IMR-90 (cell line): ENCODE measurements at regions not wholly inside any gene's neighbourhood (a gene's known extent, or its start where the extent isn't known, plus 50 kb on each side); places are given as distances from the start of the nearest gene placed in this dataset.
"Not testable (repeated sequence)": the region's sequence is repeated elsewhere in the genome, so short reads cannot be mapped to it uniquely, and the experiment has no call there.

Experiments
- BHLHE40 ChIP-seq: fragments of 150-350 bp; IDR thresholded peaks from 2 replicates; pipeline ENCODE4 v1.6.1; 2016; ENCODE audit warnings: mild to moderate bottlenecking, low read depth, low read length
- CEBPB ChIP-seq: IDR thresholded peaks from 2 replicates; pipeline ENCODE4 v1.6.1; 2012; ENCODE audit warnings: low read depth, low read length, improper control_type of control experiment
- CTCF ChIP-seq: conservative IDR thresholded peaks from 2 replicates; pipeline ENCODE4 v1.5.1; 2012; ENCODE audit warnings: mild to moderate bottlenecking, low read depth, low read length, improper control_type of control experiment
- ELK1 ChIP-seq: fragments of 150-350 bp; IDR thresholded peaks from 2 replicates; pipeline ENCODE4 v1.6.1; 2016; ENCODE audit warnings: low read depth, mild to moderate bottlenecking, low read length, moderate library complexity, borderline replicate concordance
- MAZ ChIP-seq: IDR thresholded peaks from 2 replicates; pipeline ENCODE4 v1.6.1; 2012; ENCODE audit warnings: low read depth, mild to moderate bottlenecking, low read length, improper control_type of control experiment, moderate library complexity, borderline replicate concordance
- POLR2A ChIP-seq: IDR thresholded peaks from 2 replicates; pipeline ENCODE4 v1.6.1; 2012; ENCODE audit warnings: mild to moderate bottlenecking, low read depth, low read length
- USF2 ChIP-seq: fragments of 150-350 bp; IDR thresholded peaks from 2 replicates; pipeline ENCODE4 v1.6.1; 2017; ENCODE audit warnings: mild to moderate bottlenecking, antibody characterized with exemption, low read length, low read depth

DNA sequence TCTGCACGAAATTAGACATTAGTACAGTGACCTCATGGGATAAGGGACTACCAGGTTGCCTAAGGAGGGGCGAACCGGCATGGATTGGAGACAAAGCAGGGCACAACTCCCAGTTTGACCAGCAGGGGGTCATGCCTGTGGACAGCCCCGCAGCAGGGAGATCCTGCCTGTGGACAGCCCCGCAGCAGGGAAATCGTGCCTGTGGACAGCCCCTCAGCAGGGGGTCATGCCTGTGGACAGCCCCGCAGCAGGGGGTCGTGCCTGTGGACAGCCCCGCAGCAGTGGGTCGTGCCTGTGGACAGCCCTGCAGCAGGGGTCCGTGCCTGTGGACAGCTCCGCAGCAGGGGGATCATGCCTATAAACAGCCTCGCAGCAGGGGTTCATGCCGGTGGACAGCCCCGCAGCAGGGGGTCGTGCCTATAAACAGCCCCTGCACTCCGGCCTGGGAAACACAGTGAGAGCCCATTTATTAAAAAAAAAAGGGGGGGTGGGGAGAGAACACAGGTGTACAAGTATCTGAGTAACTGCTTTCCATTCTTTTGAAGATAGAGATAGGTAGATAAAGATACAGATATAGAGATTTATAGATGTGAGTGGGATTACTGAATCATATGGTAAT lies 176.5 kb downstream of the FOXD4L6 start:
- TF ChIP-seq POLR2A, ELK1, CTCF, CEBPB, BHLHE40, USF2, MAZ: not testable (repeated sequence)
